ENCODE measurements at regions not wholly inside any gene's neighbourhood (a gene's known extent, or its start where the extent isn't known, plus 50 kb on each side); places are given as distances from the start of the nearest gene placed in this dataset.

GRCh38 chr5:159419576-159419975 lies 89.3 kb upstream of the IL12B start:
- no peak for DNase-seq (ENCODE audit: low spot score in 2 of 2, unreplicated experiment in 2 of 2)
- H3K27me3 Mint-ChIP-seq (ENCODE audit: low read depth): no peaks in the 10 kb centered on the region
- no peaks in the 10 kb centered on the region for H3K36me3 Mint-ChIP-seq
- TF ChIP-seq, protein P1, sequence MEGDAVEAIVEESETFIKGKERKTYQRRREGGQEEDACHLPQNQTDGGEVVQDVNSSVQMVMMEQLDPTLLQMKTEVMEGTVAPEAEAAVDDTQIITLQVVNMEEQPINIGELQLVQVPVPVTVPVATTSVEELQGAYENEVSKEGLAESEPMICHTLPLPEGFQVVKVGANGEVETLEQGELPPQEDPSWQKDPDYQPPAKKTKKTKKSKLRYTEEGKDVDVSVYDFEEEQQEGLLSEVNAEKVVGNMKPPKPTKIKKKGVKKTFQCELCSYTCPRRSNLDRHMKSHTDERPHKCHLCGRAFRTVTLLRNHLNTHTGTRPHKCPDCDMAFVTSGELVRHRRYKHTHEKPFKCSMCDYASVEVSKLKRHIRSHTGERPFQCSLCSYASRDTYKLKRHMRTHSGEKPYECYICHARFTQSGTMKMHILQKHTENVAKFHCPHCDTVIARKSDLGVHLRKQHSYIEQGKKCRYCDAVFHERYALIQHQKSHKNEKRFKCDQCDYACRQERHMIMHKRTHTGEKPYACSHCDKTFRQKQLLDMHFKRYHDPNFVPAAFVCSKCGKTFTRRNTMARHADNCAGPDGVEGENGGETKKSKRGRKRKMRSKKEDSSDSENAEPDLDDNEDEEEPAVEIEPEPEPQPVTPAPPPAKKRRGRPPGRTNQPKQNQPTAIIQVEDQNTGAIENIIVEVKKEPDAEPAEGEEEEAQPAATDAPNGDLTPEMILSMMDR (IDR thresholded peaks at IDR 0.05; ENCODE audit: unreplicated experiment): no peak
- H3K9me3 Mint-ChIP-seq: no peaks in the 10 kb centered on the region
- no peak overlapping the region for H3K4me3 Mint-ChIP-seq
- no peak overlapping the region for H3K27ac Mint-ChIP-seq
- peaks cover 4% of the 10 kb centered on the region for H3K4me1 Mint-ChIP-seq

- no peak for DNase-seq (ENCODE audit: low spot score in 2 of 2, unreplicated experiment in 2 of 2)
- H3K27me3 Mint-ChIP-seq (ENCODE audit: low read depth): no peaks in the 10 kb centered on the region
- no peaks in the 10 kb centered on the region for H3K9me3 Mint-ChIP-seq
- H3K4me1 Mint-ChIP-seq: no peaks in the 10 kb centered on the region
- no peak overlapping the region for H3K27ac Mint-ChIP-seq
- H3K4me3 Mint-ChIP-seq: no peak overlapping the region
- H3K36me3 Mint-ChIP-seq: no peaks in the 10 kb centered on the region
- TF ChIP-seq, protein P1 (IDR thresholded peaks at IDR 0.05; ENCODE audit: unreplicated experiment): no peak
Observed at GRCh38 chr5:159420940-159421339, 90.7 kb upstream of the IL12B start.

- H3K4me1 Mint-ChIP-seq: no peaks in the 10 kb centered on the region
- DNase-seq (ENCODE audit: low spot score in 2 of 2, unreplicated experiment in 2 of 2): no peak
- no peak overlapping the region for H3K27ac Mint-ChIP-seq
- H3K36me3 Mint-ChIP-seq: no peaks in the 10 kb centered on the region
- no peak overlapping the region for H3K4me3 Mint-ChIP-seq
- TF ChIP-seq, protein P1 (IDR thresholded peaks at IDR 0.05; ENCODE audit: unreplicated experiment): no peak
- H3K9me3 Mint-ChIP-seq: no peaks in the 10 kb centered on the region
- H3K27me3 Mint-ChIP-seq (ENCODE audit: low read depth): peaks cover 3% of the 10 kb centered on the region
Observed at GRCh38 chr5:159422361-159422760, 92.1 kb upstream of the IL12B start.

DNA sequence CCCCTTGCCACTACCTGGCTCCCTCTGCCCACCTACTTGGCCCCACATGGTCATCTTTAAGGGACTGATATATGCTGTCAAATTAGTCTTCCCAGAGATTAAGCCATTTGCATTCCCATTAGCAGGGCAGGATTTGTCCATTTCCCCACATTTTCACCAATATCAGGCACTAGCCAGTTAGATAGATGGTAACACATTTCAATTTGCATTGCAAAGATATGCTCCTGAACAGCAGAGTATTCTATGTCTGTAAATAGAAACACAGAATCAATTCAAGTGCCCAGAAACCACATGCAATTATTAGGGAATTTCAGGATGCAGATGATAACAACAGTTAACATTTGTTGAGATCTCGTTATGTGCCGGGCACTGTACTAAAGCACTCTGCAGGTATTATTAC lies 92.6 kb upstream of the IL12B start:
- Mint-ChIP-seq H3K4me3 (no peak overlapping the region), H3K4me1 (no peaks in the 10 kb centered on the region), H3K9me3 (no peaks in the 10 kb centered on the region), H3K36me3 (no peaks in the 10 kb centered on the region), H3K27me3 (ENCODE audit: low read depth) (peaks cover 7% of the 10 kb centered on the region), H3K27ac (no peak overlapping the region)
- no peak for DNase-seq (ENCODE audit: low spot score in 2 of 2, unreplicated experiment in 2 of 2)
- TF ChIP-seq, protein P1 (IDR thresholded peaks at IDR 0.05; ENCODE audit: unreplicated experiment): no peak

GRCh38 chr5:159424123-159424522 lies 93.8 kb upstream of the IL12B start:
- Mint-ChIP-seq H3K27ac (no peak overlapping the region), H3K27me3 (ENCODE audit: low read depth) (peaks cover 15% of the 10 kb centered on the region), H3K4me3 (no peak overlapping the region), H3K9me3 (no peaks in the 10 kb centered on the region), H3K36me3 (no peaks in the 10 kb centered on the region), H3K4me1 (no peaks in the 10 kb centered on the region)
- TF ChIP-seq, protein P1 (IDR thresholded peaks at IDR 0.05; ENCODE audit: unreplicated experiment): no peak
- no peak for DNase-seq (ENCODE audit: low spot score in 2 of 2, unreplicated experiment in 2 of 2)

DNA sequence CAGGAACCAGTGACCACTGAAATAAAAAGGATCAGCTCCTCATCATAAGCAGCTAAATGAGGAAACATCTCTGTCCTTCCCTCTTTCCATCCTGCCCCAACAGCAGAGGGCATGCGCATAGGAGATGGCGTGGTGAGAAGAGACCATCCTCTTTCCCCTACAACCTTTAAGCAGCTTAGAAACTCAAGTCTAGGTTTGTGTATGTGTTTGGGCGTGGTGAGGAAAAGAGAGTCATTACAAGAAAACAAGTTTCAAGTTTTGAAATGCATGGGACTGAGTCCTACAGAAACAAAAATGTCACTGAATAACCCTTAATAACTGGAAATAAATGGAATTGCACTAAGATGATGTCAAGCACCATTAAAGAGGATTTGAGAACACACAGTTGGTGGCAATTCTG lies 96.4 kb upstream of the IL12B start:
- no peaks in the 10 kb centered on the region for H3K9me3 Mint-ChIP-seq
- DNase-seq (ENCODE audit: low spot score in 2 of 2, unreplicated experiment in 2 of 2): no peak
- no peaks in the 10 kb centered on the region for H3K4me1 Mint-ChIP-seq
- H3K27me3 Mint-ChIP-seq (ENCODE audit: low read depth): peaks cover 22% of the 10 kb centered on the region
- no peak overlapping the region for H3K4me3 Mint-ChIP-seq
- TF ChIP-seq, protein P1 (IDR thresholded peaks at IDR 0.05; ENCODE audit: unreplicated experiment): no peak
- no peaks in the 10 kb centered on the region for H3K36me3 Mint-ChIP-seq
- no peak overlapping the region for H3K27ac Mint-ChIP-seq

All from mesothelial cell of epicardium (in vitro differentiated cells).